ENCODE measurements at regions not wholly inside any gene's neighbourhood (a gene's known extent, or its start where the extent isn't known, plus 50 kb on each side); places are given as distances from the start of the nearest gene placed in this dataset.

DNA sequence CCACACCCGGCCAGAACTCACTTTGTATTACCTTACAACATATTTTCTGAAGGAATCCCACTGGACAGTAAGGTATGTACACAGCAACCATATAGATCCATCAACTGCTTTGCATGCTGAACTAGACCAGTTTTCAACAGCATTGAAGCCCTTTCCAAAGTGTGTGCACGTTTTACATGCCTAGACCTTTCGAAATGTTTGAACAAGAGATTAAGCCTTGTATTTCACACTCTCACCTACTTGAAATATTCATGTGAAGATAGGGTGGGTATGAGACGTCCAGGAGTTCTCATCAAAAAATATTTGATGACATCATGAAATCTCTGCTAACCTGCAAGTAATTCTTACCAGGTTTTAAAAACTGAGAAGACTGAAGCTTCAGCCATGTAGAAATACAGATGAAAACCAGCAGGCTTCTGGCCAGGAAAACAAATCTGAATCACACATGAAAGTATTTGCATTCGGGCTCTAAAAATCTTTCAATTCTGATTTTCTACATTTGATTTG is 387.0 kb upstream of the PSMD7 start:
- Histone ChIP-seq H3K36me3 (ENCODE audit: control insufficient read depth in 2 of 2, insufficient read depth in 2 of 2, low read length in 2 of 2) (no peaks in the 10 kb centered on the region), H3K27me3 (ENCODE audit: control insufficient read depth in 2 of 2, insufficient read depth in 2 of 2, low read length in 2 of 2) (no peaks in the 10 kb centered on the region), H3K4me1 (ENCODE audit: control insufficient read depth in 2 of 2, insufficient read depth in 2 of 2, low read length in 2 of 2) (no peaks in the 10 kb centered on the region), H3K9ac (ENCODE audit: low read depth in 1 of 2, low read length in 2 of 2) (no peak overlapping the region), H3K27ac (ENCODE audit: low read depth in 2 of 2, low read length in 2 of 2) (no peak overlapping the region), H3K9me3 (ENCODE audit: control insufficient read depth in 2 of 2, low read length in 2 of 2) (no peaks in the 10 kb centered on the region), H3K4me3 (ENCODE audit: low read length in 2 of 2) (no peak overlapping the region)

DNA sequence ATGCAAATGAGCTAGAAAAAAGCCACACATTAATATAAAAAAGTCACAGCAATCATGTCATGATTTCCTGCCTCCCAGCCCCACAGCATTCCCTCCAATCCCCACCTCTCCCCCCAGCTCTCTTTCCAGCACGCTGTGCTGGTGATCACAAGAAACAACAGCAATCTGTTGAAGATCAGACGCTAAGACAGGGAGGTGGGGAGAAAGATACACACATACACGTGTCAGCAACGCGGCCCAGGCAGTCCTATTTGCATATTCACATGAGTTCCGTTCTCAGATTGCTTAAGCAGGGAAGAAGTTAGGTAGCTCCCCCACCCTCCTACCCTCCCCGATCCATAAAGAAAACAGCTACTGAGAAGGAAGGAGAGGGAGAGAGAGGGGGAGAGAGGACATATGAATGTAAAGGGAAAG is 405.5 kb upstream of the PSMD7 start:
- no peaks in the 10 kb centered on the region for H3K9me3 ChIP-seq (ENCODE audit: control insufficient read depth in 2 of 2, low read length in 2 of 2)
- H3K4me3 ChIP-seq (ENCODE audit: low read length in 2 of 2), result no peak overlapping the region
- peaks cover 0 to 24% of the 10 kb centered on the region in 2 donors for H3K27me3 ChIP-seq (ENCODE audit: control insufficient read depth in 2 of 2, insufficient read depth in 2 of 2, low read length in 2 of 2)
- no peak overlapping the region for H3K27ac ChIP-seq (ENCODE audit: low read depth in 2 of 2, low read length in 2 of 2)
- no peaks in the 10 kb centered on the region for H3K36me3 ChIP-seq (ENCODE audit: control insufficient read depth in 2 of 2, insufficient read depth in 2 of 2, low read length in 2 of 2)
- no peaks in the 10 kb centered on the region for H3K4me1 ChIP-seq (ENCODE audit: control insufficient read depth in 2 of 2, insufficient read depth in 2 of 2, low read length in 2 of 2)
- H3K9ac ChIP-seq (ENCODE audit: low read depth in 1 of 2, low read length in 2 of 2), result no peak overlapping the region

DNA sequence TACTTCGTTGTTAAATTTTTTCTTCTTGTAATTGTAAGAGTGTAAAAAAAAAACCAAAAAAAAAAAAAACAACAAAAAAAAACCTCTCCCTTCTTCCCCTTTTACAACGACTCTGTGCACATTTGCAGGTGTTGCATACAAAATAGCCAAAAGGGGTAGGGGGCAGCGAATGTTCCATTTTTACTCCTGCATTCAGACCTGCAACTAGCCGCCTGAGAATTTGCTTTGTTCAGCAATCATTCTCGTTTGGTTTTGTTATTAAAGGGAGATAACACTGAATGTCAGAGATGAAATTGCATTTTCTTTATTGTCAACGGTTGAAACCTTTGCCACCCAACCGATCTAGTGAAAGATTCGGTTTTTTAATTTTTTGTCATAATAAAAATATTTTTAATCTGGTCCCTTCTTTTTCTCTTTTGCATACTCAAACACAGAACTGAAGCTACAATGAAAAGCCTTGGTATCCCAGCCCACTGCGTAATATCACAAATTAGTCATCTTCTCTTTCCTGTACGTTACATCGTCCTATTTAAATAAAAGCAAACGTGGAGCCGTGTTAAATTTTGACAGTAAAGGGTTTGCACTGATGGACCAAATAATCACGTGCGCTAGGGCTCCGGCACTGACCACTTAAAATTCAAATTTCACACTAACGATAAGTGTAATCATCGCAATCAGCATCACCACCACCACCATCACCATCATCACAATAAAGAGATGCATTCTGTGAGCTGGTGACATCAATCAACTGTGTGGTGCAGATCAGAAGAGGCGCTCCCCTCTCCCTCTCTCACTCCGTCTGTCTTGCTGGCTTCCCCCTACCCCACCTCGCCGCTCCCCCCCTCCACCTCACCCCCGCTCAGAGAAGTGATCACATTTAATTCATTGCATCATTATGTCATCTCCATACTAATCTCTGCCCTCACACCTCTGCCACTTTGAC is 406.2 kb upstream of the PSMD7 start:
- Histone ChIP-seq H3K9ac (ENCODE audit: low read depth in 1 of 2, low read length in 2 of 2) (no peak overlapping the region), H3K4me3 (ENCODE audit: low read length in 2 of 2) (no peak overlapping the region), H3K36me3 (ENCODE audit: control insufficient read depth in 2 of 2, insufficient read depth in 2 of 2, low read length in 2 of 2) (no peaks in the 10 kb centered on the region), H3K27ac (ENCODE audit: low read depth in 2 of 2, low read length in 2 of 2) (no peak overlapping the region), H3K27me3 (ENCODE audit: control insufficient read depth in 2 of 2, insufficient read depth in 2 of 2, low read length in 2 of 2) (peaks cover 0 to 24% of the 10 kb centered on the region in 2 donors), H3K9me3 (ENCODE audit: control insufficient read depth in 2 of 2, low read length in 2 of 2) (no peaks in the 10 kb centered on the region), H3K4me1 (ENCODE audit: control insufficient read depth in 2 of 2, insufficient read depth in 2 of 2, low read length in 2 of 2) (no peaks in the 10 kb centered on the region)

DNA sequence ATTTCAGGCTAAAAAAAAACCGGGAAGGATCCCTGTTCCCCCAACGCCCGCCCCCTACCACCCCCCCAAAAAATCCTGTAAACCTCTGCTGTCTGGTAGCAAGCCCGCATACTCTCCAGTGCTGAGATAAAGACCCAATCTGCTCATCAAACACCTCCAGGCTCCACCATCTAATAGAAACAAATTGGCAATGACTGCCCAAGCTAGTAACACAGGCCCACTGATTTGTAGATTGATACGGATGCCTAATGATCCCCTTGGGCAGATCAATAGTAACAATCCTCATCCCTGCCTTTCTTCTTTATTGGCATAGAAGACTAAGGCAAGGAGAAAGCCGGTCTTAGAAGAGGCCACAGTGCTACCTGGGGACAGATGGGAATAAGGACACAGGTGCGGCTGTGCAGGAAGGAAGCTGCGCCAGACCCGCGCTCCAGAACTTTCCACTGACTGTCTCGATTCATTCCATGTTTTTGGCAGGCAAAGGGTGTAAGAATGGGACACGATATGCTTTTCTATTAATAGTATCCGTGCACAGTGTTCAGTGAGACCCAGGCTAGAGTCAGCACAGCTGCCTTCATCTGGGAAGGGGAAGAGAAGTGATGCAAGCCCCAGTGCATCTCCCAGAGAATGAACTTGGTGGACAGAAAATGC is 407.6 kb upstream of the PSMD7 start:
- H3K27me3 ChIP-seq (ENCODE audit: control insufficient read depth in 2 of 2, insufficient read depth in 2 of 2, low read length in 2 of 2), result peaks cover 0 to 24% of the 10 kb centered on the region in 2 donors
- H3K4me1 ChIP-seq (ENCODE audit: control insufficient read depth in 2 of 2, insufficient read depth in 2 of 2, low read length in 2 of 2), result no peaks in the 10 kb centered on the region
- H3K36me3 ChIP-seq (ENCODE audit: control insufficient read depth in 2 of 2, insufficient read depth in 2 of 2, low read length in 2 of 2), result no peaks in the 10 kb centered on the region
- no peak overlapping the region for H3K9ac ChIP-seq (ENCODE audit: low read depth in 1 of 2, low read length in 2 of 2)
- no peak overlapping the region for H3K4me3 ChIP-seq (ENCODE audit: low read length in 2 of 2)
- H3K27ac ChIP-seq (ENCODE audit: low read depth in 2 of 2, low read length in 2 of 2), result no peak overlapping the region
- no peaks in the 10 kb centered on the region for H3K9me3 ChIP-seq (ENCODE audit: control insufficient read depth in 2 of 2, low read length in 2 of 2)

DNA sequence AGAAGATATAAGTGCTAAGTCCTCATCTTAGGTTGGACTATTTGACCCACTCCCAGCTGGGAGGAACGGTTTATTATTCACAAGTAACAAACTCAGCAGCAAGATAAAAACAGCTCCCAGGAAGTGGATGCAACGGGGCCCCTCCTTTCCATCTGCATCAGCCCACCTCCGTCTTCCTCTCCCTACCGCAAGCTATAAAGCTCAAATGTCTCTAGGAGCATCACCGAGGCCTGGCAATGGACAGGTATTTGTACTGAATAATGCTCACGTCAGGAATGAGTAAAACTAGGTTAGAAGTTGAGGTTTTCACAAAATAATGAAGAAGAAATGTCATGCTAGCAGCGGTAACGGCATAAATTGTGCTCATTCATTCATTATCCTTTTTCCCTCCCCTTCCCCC is 408.7 kb upstream of the PSMD7 start:
- no peaks in the 10 kb centered on the region for H3K9me3 ChIP-seq (ENCODE audit: control insufficient read depth in 2 of 2, low read length in 2 of 2)
- H3K4me3 ChIP-seq (ENCODE audit: low read length in 2 of 2), result no peak overlapping the region
- H3K9ac ChIP-seq (ENCODE audit: low read depth in 1 of 2, low read length in 2 of 2), result no peak overlapping the region
- no peaks in the 10 kb centered on the region for H3K36me3 ChIP-seq (ENCODE audit: control insufficient read depth in 2 of 2, insufficient read depth in 2 of 2, low read length in 2 of 2)
- no peak overlapping the region for H3K27ac ChIP-seq (ENCODE audit: low read depth in 2 of 2, low read length in 2 of 2)
- H3K4me1 ChIP-seq (ENCODE audit: control insufficient read depth in 2 of 2, insufficient read depth in 2 of 2, low read length in 2 of 2), result no peaks in the 10 kb centered on the region
- peaks cover 0 to 28% of the 10 kb centered on the region in 2 donors for H3K27me3 ChIP-seq (ENCODE audit: control insufficient read depth in 2 of 2, insufficient read depth in 2 of 2, low read length in 2 of 2)

DNA sequence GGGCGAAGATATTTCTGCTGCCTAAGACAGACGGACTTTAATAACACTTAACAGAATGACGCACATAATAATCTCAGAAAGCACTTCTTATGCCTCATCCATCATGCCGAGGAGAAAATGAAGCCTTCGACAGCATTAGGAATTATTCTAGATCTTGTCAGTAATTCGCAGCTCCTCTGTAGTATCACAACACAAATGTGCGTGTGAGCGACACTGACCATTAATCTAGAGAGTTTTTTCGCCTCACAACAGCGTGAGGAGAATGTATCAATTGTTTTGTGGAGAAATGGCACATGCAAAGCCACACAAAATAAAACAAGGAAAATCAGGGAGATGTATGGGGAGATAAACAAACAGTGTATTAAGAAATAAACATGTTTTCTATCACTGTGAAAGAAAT is 410.2 kb upstream of the PSMD7 start:
- Histone ChIP-seq H3K36me3 (ENCODE audit: control insufficient read depth in 2 of 2, insufficient read depth in 2 of 2, low read length in 2 of 2) (no peaks in the 10 kb centered on the region), H3K27ac (ENCODE audit: low read depth in 2 of 2, low read length in 2 of 2) (no peak overlapping the region), H3K9me3 (ENCODE audit: control insufficient read depth in 2 of 2, low read length in 2 of 2) (no peaks in the 10 kb centered on the region), H3K9ac (ENCODE audit: low read depth in 1 of 2, low read length in 2 of 2) (no peak overlapping the region), H3K4me1 (ENCODE audit: control insufficient read depth in 2 of 2, insufficient read depth in 2 of 2, low read length in 2 of 2) (no peaks in the 10 kb centered on the region), H3K4me3 (ENCODE audit: low read length in 2 of 2) (no peak overlapping the region), H3K27me3 (ENCODE audit: control insufficient read depth in 2 of 2, insufficient read depth in 2 of 2, low read length in 2 of 2) (peaks cover 0 to 24% of the 10 kb centered on the region in 2 donors)

DNA sequence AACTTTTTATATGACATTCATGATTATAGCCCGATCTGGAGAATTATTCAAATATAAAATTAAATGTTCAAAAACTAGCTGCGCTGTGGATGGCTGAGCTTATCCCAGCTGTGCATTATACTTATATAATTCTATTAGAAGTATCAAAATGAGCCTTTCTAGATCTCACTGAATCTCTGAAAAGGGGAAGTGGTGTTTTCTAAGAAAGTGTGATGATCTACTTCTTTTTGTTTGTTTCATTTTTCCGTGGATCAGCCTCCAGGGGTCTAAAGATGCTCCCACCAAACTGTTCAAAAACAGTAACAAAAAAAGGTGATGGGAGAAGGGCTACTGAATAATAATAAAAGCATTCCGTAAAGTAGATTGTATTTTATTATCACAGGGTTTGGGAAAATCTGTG is 411.3 kb upstream of the PSMD7 start:
- no peak overlapping the region for H3K9ac ChIP-seq (ENCODE audit: low read depth in 1 of 2, low read length in 2 of 2)
- H3K4me1 ChIP-seq (ENCODE audit: control insufficient read depth in 2 of 2, insufficient read depth in 2 of 2, low read length in 2 of 2), result no peaks in the 10 kb centered on the region
- peaks cover 0 to 15% of the 10 kb centered on the region in 2 donors for H3K27me3 ChIP-seq (ENCODE audit: control insufficient read depth in 2 of 2, insufficient read depth in 2 of 2, low read length in 2 of 2)
- no peaks in the 10 kb centered on the region for H3K36me3 ChIP-seq (ENCODE audit: control insufficient read depth in 2 of 2, insufficient read depth in 2 of 2, low read length in 2 of 2)
- no peaks in the 10 kb centered on the region for H3K9me3 ChIP-seq (ENCODE audit: control insufficient read depth in 2 of 2, low read length in 2 of 2)
- no peak overlapping the region for H3K27ac ChIP-seq (ENCODE audit: low read depth in 2 of 2, low read length in 2 of 2)
- H3K4me3 ChIP-seq (ENCODE audit: low read length in 2 of 2), result no peak overlapping the region

DNA sequence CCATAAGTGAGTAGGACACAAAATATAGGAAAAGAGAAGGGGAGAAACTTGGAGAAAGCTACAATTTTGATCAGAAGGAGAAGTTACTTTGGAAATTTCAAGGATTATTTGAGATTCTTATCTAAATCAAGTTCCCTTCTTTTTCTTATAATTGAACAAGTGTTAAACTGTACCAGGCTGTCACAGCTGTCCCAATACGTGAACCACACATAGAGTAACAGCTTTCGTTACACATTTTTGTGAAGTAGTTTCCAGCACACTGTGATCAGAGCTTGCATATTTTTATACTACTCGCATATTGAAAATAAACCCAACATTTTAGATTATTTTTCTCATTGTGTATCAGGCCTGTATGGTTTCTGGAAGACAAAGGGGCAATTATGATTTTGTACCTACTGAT is 412.8 kb upstream of the PSMD7 start:
- Histone ChIP-seq H3K9me3 (ENCODE audit: control insufficient read depth in 2 of 2, low read length in 2 of 2) (no peaks in the 10 kb centered on the region), H3K27me3 (ENCODE audit: control insufficient read depth in 2 of 2, insufficient read depth in 2 of 2, low read length in 2 of 2) (peaks cover 0 to 4% of the 10 kb centered on the region in 2 donors), H3K4me1 (ENCODE audit: control insufficient read depth in 2 of 2, insufficient read depth in 2 of 2, low read length in 2 of 2) (no peaks in the 10 kb centered on the region), H3K9ac (ENCODE audit: low read depth in 1 of 2, low read length in 2 of 2) (no peak overlapping the region), H3K36me3 (ENCODE audit: control insufficient read depth in 2 of 2, insufficient read depth in 2 of 2, low read length in 2 of 2) (no peaks in the 10 kb centered on the region), H3K27ac (ENCODE audit: low read depth in 2 of 2, low read length in 2 of 2) (no peak overlapping the region), H3K4me3 (ENCODE audit: low read length in 2 of 2) (no peak overlapping the region)

DNA sequence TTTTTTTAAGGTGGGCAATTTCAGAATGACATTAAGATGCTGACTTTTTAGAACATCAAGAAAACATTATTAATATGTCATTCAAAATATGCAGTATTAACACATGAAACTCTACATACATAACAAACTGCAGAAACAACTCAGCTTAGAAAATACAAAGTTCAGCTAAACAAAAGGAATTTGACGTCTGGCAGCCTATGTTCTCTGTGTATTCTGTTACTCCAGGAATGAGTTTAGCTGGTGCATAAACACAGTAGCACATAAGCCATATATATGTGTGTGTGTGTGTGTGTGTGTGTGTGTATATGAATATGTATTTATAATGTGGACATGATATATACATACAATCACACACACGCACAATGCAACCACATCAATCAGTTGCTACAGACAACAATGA is 413.5 kb upstream of the PSMD7 start:
- no peaks in the 10 kb centered on the region for H3K36me3 ChIP-seq (ENCODE audit: control insufficient read depth in 2 of 2, insufficient read depth in 2 of 2, low read length in 2 of 2)
- no peak overlapping the region for H3K27ac ChIP-seq (ENCODE audit: low read depth in 2 of 2, low read length in 2 of 2)
- peaks cover 0 to 4% of the 10 kb centered on the region in 2 donors for H3K27me3 ChIP-seq (ENCODE audit: control insufficient read depth in 2 of 2, insufficient read depth in 2 of 2, low read length in 2 of 2)
- H3K4me3 ChIP-seq (ENCODE audit: low read length in 2 of 2), result no peak overlapping the region
- H3K9me3 ChIP-seq (ENCODE audit: control insufficient read depth in 2 of 2, low read length in 2 of 2), result no peaks in the 10 kb centered on the region
- no peaks in the 10 kb centered on the region for H3K4me1 ChIP-seq (ENCODE audit: control insufficient read depth in 2 of 2, insufficient read depth in 2 of 2, low read length in 2 of 2)
- no peak overlapping the region for H3K9ac ChIP-seq (ENCODE audit: low read depth in 1 of 2, low read length in 2 of 2)

DNA sequence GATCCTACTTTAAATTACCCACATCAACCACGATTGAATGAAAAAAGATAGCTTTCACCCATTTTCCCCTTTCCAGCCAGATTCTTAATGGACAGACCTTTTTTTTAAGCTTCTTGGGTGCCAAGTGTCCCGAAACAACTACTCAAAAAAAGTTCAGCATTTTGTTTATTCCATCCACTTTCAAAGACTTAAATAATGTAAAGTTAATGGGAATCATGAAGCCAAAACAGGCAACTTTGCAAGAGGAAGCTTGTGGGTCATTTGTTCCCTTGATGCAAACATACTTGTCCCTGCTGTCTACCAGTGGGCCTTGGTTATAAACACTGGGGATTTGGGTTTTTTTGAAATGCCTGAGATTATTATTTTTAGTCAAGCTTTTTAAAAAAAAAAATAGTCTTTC is 414.0 kb upstream of the PSMD7 start:
- no peaks in the 10 kb centered on the region for H3K9me3 ChIP-seq (ENCODE audit: control insufficient read depth in 2 of 2, low read length in 2 of 2)
- H3K27ac ChIP-seq (ENCODE audit: low read depth in 2 of 2, low read length in 2 of 2), result no peak overlapping the region
- no peaks in the 10 kb centered on the region for H3K4me1 ChIP-seq (ENCODE audit: control insufficient read depth in 2 of 2, insufficient read depth in 2 of 2, low read length in 2 of 2)
- H3K9ac ChIP-seq (ENCODE audit: low read depth in 1 of 2, low read length in 2 of 2), result no peak overlapping the region
- no peaks in the 10 kb centered on the region for H3K36me3 ChIP-seq (ENCODE audit: control insufficient read depth in 2 of 2, insufficient read depth in 2 of 2, low read length in 2 of 2)
- no peak overlapping the region for H3K4me3 ChIP-seq (ENCODE audit: low read length in 2 of 2)
- peaks cover 0 to 4% of the 10 kb centered on the region in 2 donors for H3K27me3 ChIP-seq (ENCODE audit: control insufficient read depth in 2 of 2, insufficient read depth in 2 of 2, low read length in 2 of 2)
